C4-2B (cell line): ENCODE measurements at regions not wholly inside any gene's neighbourhood (a gene's known extent, or its start where the extent isn't known, plus 50 kb on each side); places are given as distances from the start of the nearest gene placed in this dataset.

ENCODE experiments used
- CTCF ChIP-seq: fragments of 450-650 bp; conservative IDR thresholded peaks from 2 replicates; pipeline ENCODE4 v1.5.1; 2017; ENCODE audit warnings: mild to moderate bottlenecking
- ZFX ChIP-seq: fragments of 450-650 bp; IDR thresholded peaks from 2 replicates; pipeline ENCODE4 v1.6.1; 2017

- TF ChIP-seq CTCF (peak; percentile 84), ZFX (no peak)
These were observed 927.0 kb upstream of the CRIM1 start for GRCh38 chr2:35428548-35428947.
